Body of pancreas (tissue), 4 donors: ENCODE measurements at regions not wholly inside any gene's neighbourhood (a gene's known extent, or its start where the extent isn't known, plus 50 kb on each side); places are given as distances from the start of the nearest gene placed in this dataset.

Experiments
- CTCF ChIP-seq, 7 experiments: fragments of 450-650 bp in 4 of 7; fragments of 200-600 bp in 3 of 7; sonication (generic) in 3 of 7; IDR thresholded peaks; one replicate each; pipeline ENCODE4 v1.5.1; 2016 to 2019; ENCODE audit warnings: antibody characterized with exemption in 7 of 7
- POLR2A ChIP-seq, 3 donors: fragments of 450-650 bp; IDR thresholded peaks; one replicate each; pipeline ENCODE4 v1.6.1; 2016; ENCODE audit warnings: antibody characterized with exemption in 3 of 3, mild to moderate bottlenecking in 2 of 3

GRCh38 chr4:104032896-104033295 lies 313.1 kb upstream of the TACR3 start:
- TF ChIP-seq POLR2A (IDR thresholded peaks at IDR 0.05) (no peak), CTCF (IDR thresholded peaks at IDR 0.05) (no peak)
